Hematopoietic multipotent progenitor cell treated with erythropoietin and hydrocortisone succinate and interleukin-3 and kit ligand, for 4 days (in vitro differentiated cells): ENCODE measurements at regions not wholly inside any gene's neighbourhood (a gene's known extent, or its start where the extent isn't known, plus 50 kb on each side); places are given as distances from the start of the nearest gene placed in this dataset.
"Not testable (repeated sequence)": the region's sequence is repeated elsewhere in the genome, so short reads cannot be mapped to it uniquely, and the experiment has no call there.

ENCODE experiments used
- DNase-seq: peaks from one replicate; pipeline ENCODE4 v3.0.0-alpha.2; 2015

DNA sequence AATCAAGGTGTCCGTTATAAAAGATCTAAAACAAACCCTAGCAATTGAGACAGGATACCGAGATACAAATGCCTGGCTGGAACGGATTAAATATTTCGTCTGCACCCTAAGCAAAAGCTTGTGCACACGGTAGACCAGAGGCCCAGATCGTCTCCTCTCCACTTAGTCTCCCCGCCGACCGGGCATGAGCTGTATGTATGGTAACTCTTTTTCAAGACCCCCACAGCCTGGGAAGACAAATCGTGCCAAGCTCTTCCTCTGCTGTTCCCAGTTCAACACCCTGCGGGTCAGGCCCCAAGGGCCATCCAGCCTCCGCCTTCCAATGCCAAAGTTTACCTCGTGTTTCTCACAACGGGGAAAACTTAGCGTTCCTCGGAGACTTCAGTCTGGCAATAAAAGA lies 285.7 kb upstream of the GALNT17 start:
- no peak for DNase-seq

DNA sequence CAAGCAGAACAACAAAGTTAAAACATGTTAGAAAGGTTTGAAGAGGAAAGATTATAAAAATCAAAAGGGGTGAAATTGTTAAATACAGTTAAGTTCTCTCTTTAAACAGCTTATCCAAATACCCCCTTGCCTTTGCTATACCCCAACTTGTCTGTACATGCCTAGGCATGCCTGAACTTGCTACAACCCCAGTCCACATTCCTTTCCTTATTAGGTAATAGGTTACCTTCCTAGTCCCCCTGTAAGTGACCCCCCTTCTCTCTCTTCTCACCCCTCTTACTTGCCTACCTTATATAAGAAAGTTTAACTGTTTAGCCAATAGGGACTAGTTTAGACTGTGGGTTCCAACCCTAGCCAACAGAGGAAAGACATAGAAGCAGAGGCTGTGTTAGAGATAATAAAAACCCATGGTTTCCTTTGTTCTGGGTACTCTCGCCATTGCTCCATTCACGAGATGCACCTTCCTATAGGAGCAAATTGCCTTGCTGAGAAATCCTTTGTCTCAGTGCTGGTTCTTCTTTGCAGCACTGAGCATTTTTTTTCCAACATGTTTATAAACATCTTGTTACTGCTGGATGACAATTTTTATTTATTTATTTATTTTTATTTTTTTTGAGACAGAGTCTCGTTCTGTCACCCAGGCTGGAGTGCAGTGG lies 282.2 kb upstream of the GALNT17 start:
- no peak for DNase-seq

DNA sequence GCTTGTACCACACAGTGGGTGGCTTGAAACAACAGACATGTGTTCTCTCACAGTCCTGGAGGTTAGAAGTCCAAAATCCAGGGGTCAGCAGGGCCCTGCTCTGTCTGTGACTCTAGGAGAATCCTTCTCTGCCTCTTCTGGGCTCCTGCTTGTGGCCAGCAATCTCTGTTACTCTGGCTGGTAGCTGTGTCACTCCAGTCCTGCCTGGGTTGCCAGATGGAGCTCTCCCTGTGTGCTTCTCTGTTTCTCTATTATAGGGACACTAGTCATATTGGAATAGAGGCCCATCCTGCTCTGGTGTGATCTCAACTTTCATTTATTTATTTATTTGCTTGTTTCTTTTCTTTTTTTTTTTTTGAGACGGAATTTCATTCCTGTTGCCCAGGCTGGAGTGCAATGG lies 276.6 kb upstream of the GALNT17 start:
- no peak for DNase-seq

DNA sequence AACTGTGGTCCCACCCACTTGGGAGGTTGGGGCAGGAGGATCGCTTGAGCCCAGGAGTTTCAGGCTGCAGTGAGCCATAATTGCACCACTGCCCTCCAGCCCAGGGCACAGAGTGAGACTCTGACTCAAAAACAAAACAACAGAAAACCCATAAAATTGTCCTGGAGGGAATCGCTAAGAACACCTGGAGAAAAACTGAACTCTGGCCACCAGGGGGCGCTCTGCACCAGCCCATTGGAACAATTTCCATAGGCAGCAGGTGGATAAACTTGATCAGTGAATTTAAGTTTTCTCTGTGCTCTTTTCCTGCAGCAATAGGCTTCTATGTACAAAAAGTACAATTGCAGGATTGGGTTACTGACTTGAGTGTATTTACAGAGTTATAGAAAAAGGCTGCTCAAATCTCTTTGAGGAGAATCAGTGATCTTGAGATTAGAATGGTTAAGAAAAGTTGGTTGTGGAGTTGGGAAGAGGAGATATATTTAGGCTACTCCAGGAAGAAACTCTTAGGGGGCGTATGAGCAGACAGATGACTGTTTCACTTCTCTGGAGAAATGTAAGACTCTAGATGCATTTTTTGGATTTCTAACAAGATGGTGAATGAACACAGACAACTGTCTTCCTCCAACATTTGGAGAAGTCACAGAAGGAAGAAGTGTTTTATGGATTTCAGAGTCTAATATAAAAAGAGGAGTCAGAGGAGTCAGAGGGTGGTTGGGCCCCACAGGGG lies 274.9 kb upstream of the GALNT17 start:
- peak; percentile 73 for DNase-seq

DNA sequence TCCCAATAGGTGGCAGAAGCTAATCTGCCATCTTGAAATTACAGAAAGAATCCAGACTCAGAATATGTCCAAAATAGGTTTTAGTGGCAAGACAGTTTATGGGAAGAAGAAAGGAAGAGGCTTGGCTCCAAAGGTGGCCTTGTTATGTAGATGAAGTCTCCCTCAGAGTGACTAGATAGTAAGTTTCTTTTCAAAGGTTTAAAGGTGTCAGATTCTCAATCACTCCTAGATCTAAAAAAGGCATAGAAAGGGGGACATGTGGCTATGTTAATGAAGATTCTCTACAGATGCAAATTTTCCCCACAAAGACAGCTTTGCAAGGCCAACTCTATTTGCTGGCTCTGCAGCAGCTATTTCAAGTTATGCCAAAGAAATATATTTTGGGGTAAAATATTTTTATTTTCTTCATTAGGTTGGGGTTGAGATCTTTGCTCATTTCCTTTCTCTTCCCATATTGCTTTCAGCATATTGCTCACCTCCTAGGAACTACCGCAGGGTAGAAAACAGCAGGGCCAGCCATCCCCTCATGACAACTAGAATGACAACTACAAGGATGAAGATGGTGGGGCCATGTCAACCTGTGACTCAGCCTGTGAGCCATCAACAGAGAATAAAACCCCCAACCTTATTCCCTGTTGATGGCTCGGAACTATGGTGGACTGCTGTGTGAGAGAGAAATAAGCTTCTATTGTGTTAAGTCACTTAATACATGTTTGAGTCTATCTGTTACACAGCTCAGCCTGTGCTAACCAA lies 274.0 kb upstream of the GALNT17 start:
- no peak for DNase-seq

DNA sequence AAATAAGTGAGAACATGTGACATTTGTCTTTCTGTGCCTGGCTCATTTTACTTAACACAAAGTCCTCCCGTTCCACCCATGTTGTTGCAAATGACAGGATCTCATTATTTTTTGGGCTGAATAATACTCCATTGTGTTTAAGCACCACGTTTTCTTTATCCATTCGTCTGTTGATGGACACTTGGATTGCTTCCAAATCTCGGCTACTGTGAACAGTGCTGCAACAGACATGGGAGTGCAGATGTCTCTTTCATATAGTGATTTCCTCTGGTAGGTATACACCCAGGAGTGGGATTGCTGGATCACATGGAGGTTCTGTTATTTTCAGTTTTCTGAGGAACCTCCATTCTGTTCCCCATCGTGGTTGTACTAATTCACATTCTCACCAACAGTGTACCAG lies 264.4 kb upstream of the GALNT17 start:
- no peak for DNase-seq

DNA sequence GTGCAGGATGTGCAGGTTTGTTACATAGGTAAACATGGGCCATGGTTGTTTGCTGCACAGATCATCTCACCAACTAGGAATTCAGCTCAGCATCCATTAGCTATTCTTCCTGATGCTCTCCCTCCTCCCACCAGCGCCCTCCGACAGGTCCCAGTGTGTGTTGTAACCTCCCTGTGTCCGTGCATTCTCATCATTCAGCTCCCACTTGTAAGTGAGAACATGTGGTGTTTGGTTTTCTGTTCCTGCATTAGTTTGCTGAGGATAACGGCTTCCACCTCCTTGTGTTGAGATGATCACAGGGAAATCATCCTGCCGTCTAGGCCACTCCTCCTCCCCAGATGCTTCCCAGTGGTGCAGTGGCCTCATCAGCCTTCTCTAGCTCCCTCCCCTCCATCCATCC lies 261.6 kb upstream of the GALNT17 start:
- no peak for DNase-seq

DNA sequence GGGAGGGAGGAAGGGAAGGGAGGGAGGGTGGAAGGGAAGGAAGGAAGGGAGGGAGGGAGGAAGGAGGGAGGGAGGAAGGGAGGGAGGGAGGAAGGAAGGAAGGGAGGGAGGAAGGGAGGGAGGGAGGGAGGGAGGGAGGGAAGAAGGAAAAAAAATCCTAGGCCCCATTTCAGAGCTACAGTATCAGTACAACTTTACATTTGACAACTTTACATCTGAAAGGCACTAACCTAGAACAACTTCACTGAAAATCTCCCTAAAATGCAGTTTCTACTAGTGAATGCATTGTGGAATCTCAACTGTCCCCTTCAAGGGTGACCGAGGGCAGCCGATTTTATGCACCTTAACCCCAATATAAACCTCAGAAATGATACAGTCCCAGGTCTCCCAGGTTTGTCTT lies 259.8 kb upstream of the GALNT17 start:
- DNase-seq = no peak

DNA sequence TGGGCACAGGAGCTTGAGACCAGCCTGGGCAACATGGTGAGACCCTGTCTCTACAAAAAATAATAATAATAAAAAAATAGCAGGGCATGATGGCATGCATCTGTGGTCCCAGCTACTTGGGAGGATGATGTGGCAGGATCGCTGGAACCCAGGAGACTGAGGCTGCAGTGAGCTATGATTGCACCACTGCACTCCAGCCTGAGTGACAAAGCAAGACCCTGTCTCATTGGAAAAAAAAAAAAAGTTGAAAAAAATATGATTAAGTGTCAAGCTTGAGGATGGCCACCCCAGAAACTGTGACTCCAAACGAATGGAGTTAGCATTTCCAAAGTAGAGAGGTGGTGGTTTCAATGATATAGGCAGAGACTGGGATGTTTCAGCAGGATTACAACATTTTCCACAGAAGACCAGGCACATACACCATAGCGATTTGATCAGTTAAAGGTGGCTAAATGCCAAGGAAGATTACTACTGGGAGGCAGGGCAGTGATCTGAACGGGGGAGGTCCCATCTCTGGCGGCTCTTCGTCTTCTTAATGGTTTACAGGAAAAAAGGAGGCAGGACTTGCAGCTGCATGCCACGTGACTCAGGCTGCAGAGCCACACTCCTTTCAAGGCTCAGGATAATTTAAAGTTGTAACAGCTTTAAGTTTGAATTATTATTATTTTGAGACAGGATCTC lies 250.6 kb upstream of the GALNT17 start:
- no peak for DNase-seq

DNA sequence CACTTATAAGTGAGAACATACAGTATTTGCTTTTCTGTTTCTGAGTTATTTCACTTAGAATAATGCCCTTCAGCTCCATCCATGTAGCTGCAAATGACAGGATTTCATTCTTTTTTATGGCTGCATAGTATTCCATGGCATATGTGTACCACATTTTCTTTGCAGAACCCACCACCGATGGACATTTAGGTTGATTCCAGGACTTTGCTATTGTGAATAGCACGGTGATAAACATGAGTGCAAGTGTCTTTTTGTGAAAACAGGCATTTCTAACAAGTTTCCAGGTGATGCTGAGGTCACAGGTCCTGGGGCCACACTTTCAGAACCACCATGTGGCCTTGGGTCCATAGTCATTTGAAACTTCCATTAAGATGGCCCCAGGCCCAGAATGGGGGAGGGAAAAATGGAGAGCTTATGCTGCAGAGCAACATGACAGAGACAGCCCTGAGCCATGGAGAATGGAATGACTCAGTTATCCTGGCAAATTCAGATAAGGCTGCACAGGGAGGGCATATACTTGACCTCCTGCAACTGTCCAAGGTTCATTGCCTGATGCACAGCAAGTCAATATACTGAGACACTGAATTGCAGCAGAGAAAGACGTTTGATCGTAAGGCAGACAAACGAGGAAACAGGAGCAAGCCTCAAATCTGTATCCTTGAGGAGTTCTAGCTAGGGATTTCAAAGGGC lies 248.0 kb upstream of the GALNT17 start:
- DNase-seq = no peak

DNA sequence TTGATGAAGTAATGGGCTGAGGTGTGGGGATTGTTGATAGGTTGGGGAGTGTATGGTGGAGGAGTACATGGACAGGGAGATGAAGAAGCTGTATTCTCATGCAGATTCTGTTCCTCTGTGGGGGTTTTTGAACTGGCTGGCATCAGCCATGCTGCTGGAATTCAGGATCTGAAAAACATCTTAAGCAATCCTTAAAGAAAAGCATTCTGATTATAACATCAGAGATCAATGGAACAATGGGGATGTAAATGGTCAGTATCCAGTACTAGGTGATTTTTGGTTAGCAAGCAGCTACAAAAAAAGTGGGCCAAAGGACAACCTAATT lies 247.5 kb upstream of the GALNT17 start:
- no peak for DNase-seq

DNA sequence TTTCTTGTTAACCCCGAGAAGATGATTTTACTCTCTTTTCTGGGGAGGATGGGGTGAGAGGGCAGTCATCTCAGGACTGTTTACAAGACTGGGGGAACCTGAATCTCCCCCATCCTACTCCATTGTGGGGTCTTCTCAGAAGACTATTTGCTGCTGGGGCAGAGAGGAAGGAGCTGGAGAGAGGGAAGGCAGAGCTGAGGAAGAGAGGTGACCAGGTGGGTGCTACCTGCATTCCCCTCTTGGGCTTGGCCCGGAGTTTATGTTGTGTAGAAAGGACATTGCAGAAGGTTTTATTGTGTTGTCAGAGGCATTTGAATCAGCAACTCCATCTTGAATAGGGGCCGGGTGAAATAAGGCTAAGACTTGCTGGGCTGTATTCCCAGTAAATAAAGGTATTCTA lies 247.1 kb upstream of the GALNT17 start:
- DNase-seq = no peak

DNA sequence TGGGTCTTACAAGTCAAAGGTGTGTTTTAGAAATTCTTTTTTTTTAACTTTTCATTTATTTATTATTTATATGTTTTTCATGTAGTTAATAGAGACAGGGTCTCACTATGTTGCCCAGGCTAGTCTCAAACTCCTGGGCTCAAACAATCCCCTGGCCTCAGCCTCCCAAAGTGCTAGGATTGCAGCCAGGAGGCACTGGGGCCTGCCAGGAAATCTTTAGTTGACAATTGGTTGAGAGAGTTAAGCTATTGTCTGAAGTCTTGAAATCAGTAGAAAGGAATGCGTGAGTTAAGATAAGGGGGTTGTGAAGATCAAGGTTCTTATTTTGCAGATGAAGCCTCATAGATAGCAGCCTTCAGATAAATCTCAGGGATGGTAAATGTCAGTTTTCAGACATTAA lies 245.4 kb upstream of the GALNT17 start:
- no peak for DNase-seq

DNA sequence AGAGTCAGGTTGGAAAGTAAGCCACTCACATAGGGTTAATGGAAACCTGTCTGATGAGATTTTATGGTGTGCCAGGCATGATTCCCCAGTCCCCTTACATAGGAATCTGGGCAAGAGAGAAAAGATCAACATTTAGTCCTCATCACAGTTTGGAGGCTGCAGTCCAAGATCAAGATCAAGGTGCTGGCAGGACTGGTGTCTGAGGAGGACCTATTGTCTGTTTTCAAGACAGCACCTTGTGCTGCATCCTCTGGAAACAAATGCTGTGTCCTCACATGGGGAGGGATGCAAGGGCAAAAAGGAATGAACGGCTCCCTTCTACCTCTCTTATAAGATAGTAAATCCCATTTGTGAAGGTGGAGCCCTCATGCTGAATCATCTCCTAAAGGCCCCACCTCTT lies 244.8 kb upstream of the GALNT17 start:
- DNase-seq = no peak

DNA sequence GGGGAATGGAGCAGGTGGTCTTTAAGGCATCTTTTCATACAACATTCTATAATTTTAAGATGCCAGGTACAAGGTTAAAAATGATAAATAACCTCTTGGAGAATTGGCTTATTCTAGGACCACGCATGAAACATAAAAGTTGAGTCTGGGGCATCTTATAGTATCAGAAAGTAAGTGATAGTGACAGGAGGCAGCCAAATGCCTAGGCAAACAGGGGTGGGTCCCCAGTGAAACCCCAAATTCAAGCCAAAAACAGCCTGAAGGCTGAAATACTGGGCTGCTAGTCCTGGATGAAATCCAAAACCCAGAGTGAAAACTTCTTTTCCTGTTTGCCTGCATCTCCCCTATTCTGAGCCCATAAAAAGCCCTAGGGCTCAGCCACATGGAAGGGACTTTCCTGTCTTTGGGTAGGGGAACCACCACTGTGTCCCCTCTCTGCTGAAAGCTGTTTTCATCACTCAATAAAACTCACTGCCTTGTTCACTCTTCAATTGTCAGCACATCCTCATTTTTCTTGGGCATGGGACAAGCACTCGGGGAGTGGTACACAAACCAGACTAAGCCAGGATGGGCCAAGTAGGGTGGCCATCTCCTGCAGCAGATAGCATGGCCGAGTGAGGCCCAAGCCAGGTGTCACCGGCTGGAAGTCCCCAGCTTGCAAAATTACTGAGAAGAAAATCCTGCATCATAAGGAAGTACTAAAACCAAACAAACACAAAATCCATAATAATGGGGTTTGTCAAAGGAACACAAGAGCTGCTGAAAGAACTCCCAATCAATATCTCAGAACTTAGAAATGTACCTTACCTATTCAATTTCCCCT lies 241.6 kb upstream of the GALNT17 start:
- no peak for DNase-seq

DNA sequence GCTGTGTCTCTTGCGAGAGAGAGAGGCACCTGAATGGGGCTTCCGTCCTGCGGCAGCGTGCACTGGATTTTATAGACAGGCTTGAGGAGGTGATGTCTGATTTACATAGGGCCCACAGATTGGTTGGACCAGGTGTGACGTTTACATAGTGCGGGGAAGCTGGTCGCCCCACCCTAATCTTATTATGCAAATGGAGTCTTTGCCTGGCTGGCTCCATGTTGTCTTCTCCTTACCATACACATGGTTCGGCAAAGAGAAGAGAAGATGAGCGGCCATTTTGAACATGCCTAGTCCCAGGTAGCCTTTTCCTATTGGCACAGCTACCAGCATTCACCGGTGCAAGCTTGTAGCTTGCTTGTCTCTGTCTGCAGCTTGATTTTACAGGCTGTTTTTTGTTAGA lies 238.5 kb upstream of the GALNT17 start:
- no peak for DNase-seq

DNA sequence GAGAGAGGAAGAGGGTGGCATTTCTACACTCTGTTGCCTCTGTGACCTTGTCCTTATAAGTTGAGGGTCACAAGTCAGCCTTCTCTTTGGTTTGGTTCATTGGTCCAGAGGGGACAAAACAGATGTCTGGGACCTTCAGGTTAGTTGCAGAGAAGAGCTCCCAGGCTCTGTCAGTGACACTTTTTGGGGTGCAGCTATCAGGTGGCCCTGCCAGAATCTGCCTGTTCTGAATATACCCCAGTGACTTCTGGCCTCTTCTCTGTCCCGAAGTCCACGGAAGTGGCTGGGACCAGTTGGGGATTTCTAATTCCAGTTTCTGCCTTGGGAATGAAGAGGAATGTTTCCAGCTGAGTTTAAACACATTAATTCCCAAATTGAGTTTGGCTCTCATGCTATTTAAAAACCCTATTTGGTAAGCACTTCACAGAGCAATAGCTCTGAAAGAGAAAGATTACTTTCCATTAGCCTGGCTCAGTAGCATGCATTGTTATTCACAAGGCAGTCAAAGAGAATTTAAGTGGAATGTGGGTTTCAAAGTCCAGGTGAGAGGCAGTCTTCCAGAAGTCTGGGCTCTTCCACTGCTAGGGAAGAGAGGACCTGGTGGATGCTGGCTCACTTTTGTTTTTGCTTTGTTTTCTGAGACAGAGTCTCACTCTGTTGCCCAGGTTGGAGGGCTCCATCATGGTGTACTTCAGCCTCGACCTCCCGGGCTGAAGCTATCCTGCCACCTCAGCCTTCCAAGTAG lies 237.8 kb upstream of the GALNT17 start:
- no peak for DNase-seq

DNA sequence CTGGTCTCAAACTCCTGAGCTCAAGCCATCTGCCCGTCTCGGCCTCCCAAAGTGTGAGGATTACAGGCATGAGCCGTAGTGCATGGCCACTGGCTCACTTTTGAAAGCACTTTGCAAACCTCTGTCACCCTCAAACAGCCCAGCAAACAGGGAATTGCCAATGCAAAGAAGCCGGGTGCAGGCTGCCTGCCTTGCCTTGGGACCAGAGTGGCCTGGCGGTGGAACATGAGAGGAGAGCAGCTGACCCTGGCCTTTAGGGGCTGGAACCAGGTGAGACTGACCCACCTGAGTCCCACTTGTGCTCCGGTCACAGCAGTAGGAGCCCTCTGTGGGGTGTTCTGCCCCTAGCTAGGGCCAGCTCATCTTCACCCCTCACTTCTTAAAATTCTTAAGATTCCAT lies 237.1 kb upstream of the GALNT17 start:
- no peak for DNase-seq

DNA sequence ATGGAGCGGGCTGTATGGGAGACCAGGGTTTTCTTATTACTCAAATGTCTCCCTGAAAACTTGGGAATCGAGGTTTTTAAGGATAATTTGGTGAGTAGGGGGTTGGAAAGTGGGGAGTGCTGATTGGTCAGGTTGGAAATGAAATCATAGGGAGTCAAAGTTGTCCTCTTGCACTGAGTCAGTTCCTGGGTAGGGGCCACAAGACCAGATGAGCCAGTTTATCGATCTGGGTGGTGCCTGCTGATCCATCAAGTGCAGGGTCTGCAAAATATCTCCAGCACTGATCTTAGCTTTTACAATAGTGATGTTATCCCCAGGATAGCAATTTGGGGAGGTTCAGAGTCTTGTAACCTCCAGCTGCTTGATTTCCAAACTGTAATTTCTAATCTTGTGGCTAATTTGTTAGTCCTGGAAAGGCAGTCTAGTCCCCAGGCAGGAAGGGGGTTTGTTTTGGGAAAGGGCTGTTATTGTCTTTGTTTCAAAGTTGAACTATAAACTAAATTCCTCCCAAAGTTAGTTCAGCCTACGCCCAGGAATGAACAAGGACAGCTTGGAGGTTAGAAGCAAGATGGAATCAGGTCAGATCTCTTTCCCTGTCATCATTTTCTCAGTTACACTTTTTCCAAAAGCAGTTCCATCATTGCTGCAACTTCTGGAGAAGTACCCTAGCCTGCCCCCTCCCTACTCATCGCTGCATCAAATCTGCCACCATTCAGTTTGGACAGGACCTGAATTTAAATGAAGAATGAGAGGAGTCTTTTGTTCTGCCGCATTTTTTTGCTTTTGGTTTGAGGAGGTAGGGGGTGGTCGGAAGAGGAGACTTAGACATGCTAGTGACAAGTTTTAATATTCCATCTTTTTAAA lies 236.4 kb upstream of the GALNT17 start:
- DNase-seq = not testable (repeated sequence)
